ENCODE measurements at regions not wholly inside any gene's neighbourhood (a gene's known extent, or its start where the extent isn't known, plus 50 kb on each side); places are given as distances from the start of the nearest gene placed in this dataset.

DNA sequence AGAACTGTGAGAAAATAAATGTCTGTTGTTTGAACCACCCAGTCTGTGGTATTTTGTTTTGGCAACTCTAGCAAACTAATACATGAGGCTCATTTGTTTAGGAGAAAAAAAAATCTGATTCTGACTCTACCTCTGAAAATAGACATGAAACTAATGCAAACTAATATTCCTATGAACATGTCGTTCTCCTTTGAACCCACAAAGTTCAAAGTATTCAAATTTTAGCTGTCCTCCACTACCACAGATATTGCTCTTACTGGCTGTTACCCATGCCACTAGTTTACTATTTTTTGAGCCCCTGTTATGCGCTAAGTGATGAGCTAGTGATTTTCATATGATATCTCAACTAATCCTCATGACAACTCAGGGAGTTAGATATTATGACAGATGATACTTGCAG lies 58.8 kb upstream of the ZNF804B start:
- DNase-seq (ENCODE audit: low read depth): no peak
- TF ChIP-seq MYC (IDR thresholded peaks at IDR 0.05; ENCODE audit: low read depth, low read length) (no peak), POLR2A (IDR thresholded peaks at IDR 0.05; ENCODE audit: extremely low read depth, insufficient read length) (no peak)
- TF ChIP-seq, protein P1, sequence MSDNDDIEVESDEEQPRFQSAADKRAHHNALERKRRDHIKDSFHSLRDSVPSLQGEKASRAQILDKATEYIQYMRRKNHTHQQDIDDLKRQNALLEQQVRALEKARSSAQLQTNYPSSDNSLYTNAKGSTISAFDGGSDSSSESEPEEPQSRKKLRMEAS (IDR thresholded peaks at IDR 0.05; ENCODE audit: low read depth, low read length): no peak
- TF ChIP-seq, protein P2, sequence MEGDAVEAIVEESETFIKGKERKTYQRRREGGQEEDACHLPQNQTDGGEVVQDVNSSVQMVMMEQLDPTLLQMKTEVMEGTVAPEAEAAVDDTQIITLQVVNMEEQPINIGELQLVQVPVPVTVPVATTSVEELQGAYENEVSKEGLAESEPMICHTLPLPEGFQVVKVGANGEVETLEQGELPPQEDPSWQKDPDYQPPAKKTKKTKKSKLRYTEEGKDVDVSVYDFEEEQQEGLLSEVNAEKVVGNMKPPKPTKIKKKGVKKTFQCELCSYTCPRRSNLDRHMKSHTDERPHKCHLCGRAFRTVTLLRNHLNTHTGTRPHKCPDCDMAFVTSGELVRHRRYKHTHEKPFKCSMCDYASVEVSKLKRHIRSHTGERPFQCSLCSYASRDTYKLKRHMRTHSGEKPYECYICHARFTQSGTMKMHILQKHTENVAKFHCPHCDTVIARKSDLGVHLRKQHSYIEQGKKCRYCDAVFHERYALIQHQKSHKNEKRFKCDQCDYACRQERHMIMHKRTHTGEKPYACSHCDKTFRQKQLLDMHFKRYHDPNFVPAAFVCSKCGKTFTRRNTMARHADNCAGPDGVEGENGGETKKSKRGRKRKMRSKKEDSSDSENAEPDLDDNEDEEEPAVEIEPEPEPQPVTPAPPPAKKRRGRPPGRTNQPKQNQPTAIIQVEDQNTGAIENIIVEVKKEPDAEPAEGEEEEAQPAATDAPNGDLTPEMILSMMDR (IDR thresholded peaks at IDR 0.05; ENCODE audit: low read depth, low read length): no peak
- H3K4me3 ChIP-seq (ENCODE audit: low read depth, low read length): no peak overlapping the region

GRCh38 chr7:88694207-88694606 lies 65.3 kb upstream of the ZNF804B start:
- H3K4me3 ChIP-seq (ENCODE audit: low read depth, low read length): no peak overlapping the region
- TF ChIP-seq MYC (IDR thresholded peaks at IDR 0.05; ENCODE audit: low read depth, low read length): no peak
- no peak for TF ChIP-seq POLR2A (IDR thresholded peaks at IDR 0.05; ENCODE audit: extremely low read depth, insufficient read length)
- TF ChIP-seq, protein P2 (IDR thresholded peaks at IDR 0.05; ENCODE audit: low read depth, low read length): no peak
- TF ChIP-seq, protein P1 (IDR thresholded peaks at IDR 0.05; ENCODE audit: low read depth, low read length): no peak
- DNase-seq (ENCODE audit: low read depth): no peak

- TF ChIP-seq, protein P2 (IDR thresholded peaks at IDR 0.05; ENCODE audit: low read depth, low read length): no peak
- TF ChIP-seq, protein P1 (IDR thresholded peaks at IDR 0.05; ENCODE audit: low read depth, low read length): no peak
- TF ChIP-seq POLR2A (IDR thresholded peaks at IDR 0.05; ENCODE audit: extremely low read depth, insufficient read length) (no peak), MYC (IDR thresholded peaks at IDR 0.05; ENCODE audit: low read depth, low read length) (no peak)
- no peak overlapping the region for H3K4me3 ChIP-seq (ENCODE audit: low read depth, low read length)
- DNase-seq (ENCODE audit: low read depth): no peak
Observed at GRCh38 chr7:88693131-88693530, 66.4 kb upstream of the ZNF804B start.

DNA sequence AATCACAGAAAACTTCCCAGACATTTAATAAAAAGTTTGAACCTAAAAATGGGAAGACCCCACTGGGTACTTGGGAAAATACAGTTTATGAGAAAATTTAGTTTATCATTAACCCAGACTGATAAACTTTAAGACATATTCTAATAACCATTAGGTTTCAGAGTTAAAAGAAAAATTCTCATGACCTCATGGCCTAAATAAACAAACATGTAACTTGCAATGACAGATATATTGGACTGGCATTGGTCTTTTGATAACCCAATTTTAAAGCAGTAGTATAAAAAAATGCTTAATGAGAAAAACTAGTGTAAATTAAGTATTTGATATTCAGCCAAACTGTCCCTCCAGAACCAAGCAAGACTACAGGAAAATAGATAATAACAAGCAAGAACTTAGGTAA lies 67.0 kb upstream of the ZNF804B start:
- no peak for DNase-seq (ENCODE audit: low read depth)
- H3K4me3 ChIP-seq (ENCODE audit: low read depth, low read length): no peak overlapping the region
- no peak for TF ChIP-seq POLR2A (IDR thresholded peaks at IDR 0.05; ENCODE audit: extremely low read depth, insufficient read length)
- TF ChIP-seq, protein P1 (IDR thresholded peaks at IDR 0.05; ENCODE audit: low read depth, low read length): no peak
- TF ChIP-seq, protein P2 (IDR thresholded peaks at IDR 0.05; ENCODE audit: low read depth, low read length): no peak
- TF ChIP-seq MYC (IDR thresholded peaks at IDR 0.05; ENCODE audit: low read depth, low read length): no peak

- DNase-seq (ENCODE audit: low read depth): no peak
- no peak overlapping the region for H3K4me3 ChIP-seq (ENCODE audit: low read depth, low read length)
- no peak for TF ChIP-seq POLR2A (IDR thresholded peaks at IDR 0.05; ENCODE audit: extremely low read depth, insufficient read length)
- TF ChIP-seq MYC (IDR thresholded peaks at IDR 0.05; ENCODE audit: low read depth, low read length): no peak
- TF ChIP-seq, protein P1 (IDR thresholded peaks at IDR 0.05; ENCODE audit: low read depth, low read length): no peak
- TF ChIP-seq, protein P2 (IDR thresholded peaks at IDR 0.05; ENCODE audit: low read depth, low read length): no peak
Observed at GRCh38 chr7:88689821-88690220, 69.7 kb upstream of the ZNF804B start.

- DNase-seq (ENCODE audit: low read depth): no peak
- TF ChIP-seq, protein P1 (IDR thresholded peaks at IDR 0.05; ENCODE audit: low read depth, low read length): no peak
- TF ChIP-seq MYC (IDR thresholded peaks at IDR 0.05; ENCODE audit: low read depth, low read length) (no peak), POLR2A (IDR thresholded peaks at IDR 0.05; ENCODE audit: extremely low read depth, insufficient read length) (no peak)
- TF ChIP-seq, protein P2 (IDR thresholded peaks at IDR 0.05; ENCODE audit: low read depth, low read length): no peak
- no peak overlapping the region for H3K4me3 ChIP-seq (ENCODE audit: low read depth, low read length)
Observed at GRCh38 chr7:88688222-88688621, 71.3 kb upstream of the ZNF804B start.
